Endothelial cell (in vitro differentiated cells): ENCODE measurements at regions not wholly inside any gene's neighbourhood (a gene's known extent, or its start where the extent isn't known, plus 50 kb on each side); places are given as distances from the start of the nearest gene placed in this dataset.
A peak's percentile ranks its signal among the peaks of the same experiment; 100 is the strongest.

Experiments
- DNase-seq: peaks from one replicate; pipeline ENCODE4 v3.0.0; 2021; ENCODE audit warnings: low spot score
- H3K27ac Mint-ChIP-seq: one replicate; pipeline ENCODE4 v1.8.0; 2021; ENCODE audit warnings: mixed read lengths, inconsistent platforms; ENCODE audit not compliant: unreplicated experiment
- H3K27me3 Mint-ChIP-seq: one replicate; pipeline ENCODE4 v1.8.0; 2021; ENCODE audit warnings: mild to moderate bottlenecking, moderate library complexity, mixed read lengths, inconsistent platforms; ENCODE audit not compliant: unreplicated experiment
- H3K36me3 Mint-ChIP-seq: one replicate; pipeline ENCODE4 v1.8.0; 2021; ENCODE audit warnings: mild to moderate bottlenecking, low read depth, mixed read lengths, inconsistent platforms; ENCODE audit not compliant: unreplicated experiment
- H3K4me1 Mint-ChIP-seq: one replicate; pipeline ENCODE4 v1.8.0; 2021; ENCODE audit warnings: mild to moderate bottlenecking, mixed read lengths, inconsistent platforms; ENCODE audit not compliant: unreplicated experiment
- H3K4me3 Mint-ChIP-seq: one replicate; pipeline ENCODE4 v1.8.0; 2021; ENCODE audit warnings: mild to moderate bottlenecking, mixed read lengths, inconsistent platforms; ENCODE audit not compliant: unreplicated experiment
- H3K9me3 Mint-ChIP-seq: one replicate; pipeline ENCODE4 v1.8.0; 2021; ENCODE audit warnings: mixed read lengths, inconsistent platforms; ENCODE audit not compliant: unreplicated experiment
- CTCF ChIP-seq: fragments of 200-600 bp; sonication (generic); IDR thresholded peaks from one replicate; pipeline ENCODE4 v1.5.0; 2021; ENCODE audit warnings: antibody characterized with exemption; ENCODE audit not compliant: unreplicated experiment

DNA sequence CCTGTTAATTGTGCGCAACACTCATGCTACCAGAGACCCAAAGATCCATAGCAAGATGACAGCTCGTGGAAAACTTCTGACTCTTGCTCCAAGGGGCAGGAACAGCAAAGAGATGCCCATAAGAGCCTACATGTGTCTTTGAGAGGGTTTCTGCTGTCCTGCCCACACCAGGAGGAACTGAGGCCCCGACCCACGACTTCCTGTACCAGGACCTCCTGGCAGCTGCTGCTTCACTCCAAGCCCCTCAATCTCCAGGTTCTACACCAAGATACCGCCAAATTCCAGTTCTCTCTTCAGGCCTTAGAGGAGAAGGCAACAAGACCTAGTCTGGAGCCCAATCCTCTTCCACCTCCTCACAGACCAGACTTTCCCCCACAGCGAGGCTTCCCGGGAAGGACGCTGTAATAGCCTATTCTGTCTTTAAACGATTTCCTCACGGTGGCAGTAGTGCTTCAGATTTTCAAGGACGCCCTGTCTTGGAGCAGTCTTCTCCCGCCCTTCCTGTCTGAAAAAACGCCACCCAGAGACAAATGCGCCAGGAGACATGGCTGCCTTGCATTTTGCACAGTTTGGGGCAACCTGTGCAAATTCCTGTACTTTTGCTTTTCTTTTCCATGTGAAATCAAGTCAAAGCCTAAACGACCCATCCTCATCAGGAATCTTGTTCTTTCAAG, 230.2 kb upstream of the STK26 start:
- Mint-ChIP-seq H3K27me3 (no peaks in the 10 kb centered on the region), H3K9me3 (no peaks in the 10 kb centered on the region), H3K27ac (no peak overlapping the region), H3K4me3 (no peak overlapping the region), H3K4me1 (no peaks in the 10 kb centered on the region), H3K36me3 (peaks cover 5% of the 10 kb centered on the region)
- no peak for TF ChIP-seq CTCF
- DNase-seq = peak; percentile 4

- H3K27me3 Mint-ChIP-seq = no peaks in the 10 kb centered on the region
- H3K9me3 Mint-ChIP-seq = no peaks in the 10 kb centered on the region
- no peak for DNase-seq
- no peak overlapping the region for H3K27ac Mint-ChIP-seq
- TF ChIP-seq CTCF = no peak
- H3K4me1 Mint-ChIP-seq = no peaks in the 10 kb centered on the region
- no peak overlapping the region for H3K4me3 Mint-ChIP-seq
- H3K36me3 Mint-ChIP-seq = peaks cover 5% of the 10 kb centered on the region
Observed at GRCh38 chrX:131795442-131796229, 227.5 kb upstream of the STK26 start.

DNA sequence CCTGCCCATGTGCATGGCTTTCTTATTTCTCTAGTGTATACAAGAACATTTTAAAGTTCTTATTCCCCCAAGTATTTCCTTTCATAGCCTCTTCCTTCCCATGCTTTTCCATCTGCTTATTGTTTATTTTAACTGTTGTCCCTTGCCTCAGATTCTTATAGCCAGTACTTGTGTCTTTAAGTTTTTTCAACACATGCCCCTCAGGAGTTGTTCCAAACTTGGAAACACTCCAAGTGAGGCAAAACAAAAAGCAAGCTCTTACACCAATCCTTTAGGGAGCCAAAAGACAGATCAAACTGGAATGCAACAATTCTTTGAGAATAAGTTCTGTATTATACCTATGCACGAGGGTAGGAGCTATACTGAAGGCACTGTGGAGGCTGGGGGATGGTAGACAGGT, 222.0 kb upstream of the STK26 start:
- H3K36me3 Mint-ChIP-seq = no peaks in the 10 kb centered on the region
- no peak for DNase-seq
- H3K27ac Mint-ChIP-seq = no peak overlapping the region

GRCh38 chrX:131801911-131802310, 221.2 kb upstream of the STK26 start:
- no peaks in the 10 kb centered on the region for H3K9me3 Mint-ChIP-seq
- no peak for DNase-seq
- H3K4me1 Mint-ChIP-seq = no peaks in the 10 kb centered on the region
- no peak for TF ChIP-seq CTCF
- no peaks in the 10 kb centered on the region for H3K27me3 Mint-ChIP-seq
- H3K4me3 Mint-ChIP-seq = no peak overlapping the region
- H3K36me3 Mint-ChIP-seq = no peaks in the 10 kb centered on the region
- no peak overlapping the region for H3K27ac Mint-ChIP-seq

More for the DNA sequence above, 222.0 kb upstream of the STK26 start:
- H3K9me3 Mint-ChIP-seq = no peaks in the 10 kb centered on the region
- no peaks in the 10 kb centered on the region for H3K27me3 Mint-ChIP-seq
- no peaks in the 10 kb centered on the region for H3K4me1 Mint-ChIP-seq
- no peak overlapping the region for H3K4me3 Mint-ChIP-seq
- no peak for TF ChIP-seq CTCF
